ENCODE measurements at regions not wholly inside any gene's neighbourhood (a gene's known extent, or its start where the extent isn't known, plus 50 kb on each side); places are given as distances from the start of the nearest gene placed in this dataset.
A peak's percentile ranks its signal among the peaks of the same experiment; 100 is the strongest.
"Not testable (repeated sequence)": the region's sequence is repeated elsewhere in the genome, so short reads cannot be mapped to it uniquely, and the experiment has no call there.

- DNase-seq (ENCODE audit: low spot score), result no peak
Measured at GRCh38 chr4:155444721-155445120, 68.0 kb upstream of the MAP9 start.

- peak; percentile 54 for DNase-seq (ENCODE audit: low spot score)
Measured at GRCh38 chr4:155442267-155443105, 65.7 kb upstream of the MAP9 start.

GRCh38 chr4:155441475-155441874, 64.7 kb upstream of the MAP9 start:
- DNase-seq (ENCODE audit: low spot score), result no peak

- DNase-seq (ENCODE audit: low spot score), result not testable (repeated sequence)
Measured at GRCh38 chr4:155439760-155440159, 63.0 kb upstream of the MAP9 start.

- DNase-seq (ENCODE audit: low spot score), result no peak
Measured at GRCh38 chr4:155434904-155435303, 58.1 kb upstream of the MAP9 start.

GRCh38 chr4:155434366-155434765, 57.6 kb upstream of the MAP9 start:
- DNase-seq (ENCODE audit: low spot score), result no peak

GRCh38 chr4:155433636-155434360, 57.0 kb upstream of the MAP9 start:
- no peak for DNase-seq (ENCODE audit: low spot score)

GRCh38 chr4:155430895-155431795, 54.4 kb upstream of the MAP9 start:
- no peak for DNase-seq (ENCODE audit: low spot score)

GRCh38 chr4:155428128-155428527, 51.4 kb upstream of the MAP9 start:
- no peak for DNase-seq (ENCODE audit: low spot score)

GRCh38 chr4:155426953-155427352, 50.2 kb upstream of the MAP9 start:
- DNase-seq (ENCODE audit: low spot score), result no peak
